HepG2 (cell line): ENCODE measurements at regions not wholly inside any gene's neighbourhood (a gene's known extent, or its start where the extent isn't known, plus 50 kb on each side); places are given as distances from the start of the nearest gene placed in this dataset.

Source experiments
- ATAC-seq: fragments of 200-7000 bp; cut with Tn5 transposase; 3 replicates; pipeline ENCODE4 v1.9.1; 2020; ENCODE audit warnings: mild to moderate bottlenecking, moderate library complexity
- BruUV-seq: library from RNA; stranded (reverse); fragments of 400-500 nt; replicated peaks from 2 replicates; lab custom pipeline; 2021; lab: Mats Ljungman, UMichigan
- CTCF ChIA-PET: fragments of 300-600 bp; formaldehyde crosslinking; extraction: SDS; loops from one replicate; lab custom pipeline; 2021; ENCODE audit warnings: low total read pairs, inconsistent platforms, low intra/inter-chr PET ratio; lab: Yijun Ruan, JAX
- POLR2A ChIA-PET: fragments of 350-600 bp; sonication (Branson Sonifier 250); formaldehyde crosslinking; loops from one replicate; lab custom pipeline; 2020; ENCODE audit warnings: antibody characterized with exemption, inconsistent platforms; lab: Yijun Ruan, JAX
- DNase-seq: peaks from one replicate; pipeline ENCODE4 v3.0.0-alpha.2; 2015; ENCODE audit warnings: low spot score
- FAIRE-seq: peaks from 3 replicates; lab custom pipeline; 2011; peaks lifted over from hg19 to GRCh38; lab: Jason Lieb, UNC
- H2AFZ ChIP-seq: one replicate; pipeline ENCODE4 v1.6.1; 2011; ENCODE audit warnings: low read length, inconsistent platforms
- H3K27ac ChIP-seq: fragments of 300-600 bp; 3 replicates; pipeline ENCODE4 v1.8.0; 2011; ENCODE audit warnings: mixed run types, mild to moderate bottlenecking, mixed read lengths, low read length, inconsistent platforms; ENCODE audit not compliant: insufficient read depth; ENCODE audit errors: extremely low read length
- H3K27me3 ChIP-seq, 2 experiments: fragments of 200-600 bp in 1 of 2; 2 replicates in 1 of 2; 3 replicates in 1 of 2; pipeline versions ENCODE4 v1.6.0 to v1.8.0; 2011; ENCODE audit warnings: low read length in 2 of 2, mild to moderate bottlenecking in 2 of 2, moderate library complexity in 2 of 2, inconsistent platforms in 1 of 2; ENCODE audit not compliant: insufficient read depth in 2 of 2, control insufficient read depth in 1 of 2
- H3K36me3 ChIP-seq, 2 experiments: fragments of 200-600 bp in 1 of 2; replicated peaks in 1 of 2; 2 replicates in 1 of 2; 3 replicates in 1 of 2; pipeline versions ENCODE4 v1.5.1 to v1.8.0; 2011; ENCODE audit warnings: low read length in 2 of 2, inconsistent platforms in 1 of 2; ENCODE audit not compliant: insufficient read depth in 2 of 2, control insufficient read depth in 1 of 2
- H3K4me1 ChIP-seq: 2 replicates; pipeline ENCODE4 v1.5.1; 2012; ENCODE audit warnings: low read length, inconsistent platforms; ENCODE audit not compliant: insufficient read depth
- H3K4me2 ChIP-seq: 2 replicates; pipeline ENCODE4 v1.6.0; 2011; ENCODE audit warnings: low read depth, low read length, inconsistent platforms
- H3K4me3 ChIP-seq, 3 experiments: fragments of 200-600 bp in 1 of 3; sonication (generic), shearing (Covaris generic) in 1 of 3; replicated peaks in 1 of 3; 2 replicates each; pipeline ENCODE4 v1.5.1; 2011 to 2016; ENCODE audit warnings: low read length in 3 of 3, inconsistent platforms in 2 of 3, low read depth in 2 of 3, mild to moderate bottlenecking in 2 of 3, control low read depth in 1 of 3, mixed read lengths in 1 of 3; ENCODE audit not compliant: insufficient read depth in 1 of 3
- H3K79me2 ChIP-seq: one replicate; pipeline ENCODE4 v1.6.1; 2011; ENCODE audit warnings: low read length, inconsistent platforms; ENCODE audit not compliant: insufficient read depth
- H3K9ac ChIP-seq: 2 replicates; pipeline ENCODE4 v1.6.0; 2011; ENCODE audit warnings: mild to moderate bottlenecking, low read depth, low read length, inconsistent platforms; ENCODE audit not compliant: insufficient read depth
- H3K9me3 ChIP-seq: 2 replicates; pipeline ENCODE4 v1.5.1; 2012; ENCODE audit warnings: mild to moderate bottlenecking, low read length
- H4K20me1 ChIP-seq: 2 replicates; pipeline ENCODE4 v1.6.0; 2011; ENCODE audit warnings: inconsistent platforms, mild to moderate bottlenecking, low read length, moderate library complexity; ENCODE audit not compliant: insufficient read depth
- MIXL1 ChIP-seq: IDR thresholded peaks from 2 replicates; pipeline ENCODE4 v1.6.1; 2016
- ONECUT2 ChIP-seq: sonication (generic); formaldehyde crosslinking; IDR thresholded peaks from 2 replicates; pipeline ENCODE4 v1.4.0; 2020; ENCODE audit warnings: missing genetic modification reagents
- PAX8 ChIP-seq: sonication (generic); formaldehyde crosslinking; IDR thresholded peaks from 2 replicates; pipeline ENCODE4 v1.8.0; 2022; ENCODE audit warnings: mild to moderate bottlenecking, missing genetic modification reagents, borderline replicate concordance
- RAD51 ChIP-seq: fragments of 450-650 bp; IDR thresholded peaks from 2 replicates; pipeline ENCODE4 v1.6.1; 2016; ENCODE audit warnings: borderline replicate concordance
- RARG ChIP-seq: sonication (generic); formaldehyde crosslinking; IDR thresholded peaks from 2 replicates; pipeline ENCODE4 v1.4.0; 2020; ENCODE audit warnings: low read depth, mild to moderate bottlenecking, missing genetic modification reagents
- ZBTB49 ChIP-seq: sonication (generic); formaldehyde crosslinking; IDR thresholded peaks from 2 replicates; pipeline ENCODE4 v1.4.0; 2020; ENCODE audit warnings: missing genetic modification reagents, borderline replicate concordance
- ZBTB8A ChIP-seq: sonication (generic); formaldehyde crosslinking; IDR thresholded peaks from 2 replicates; pipeline ENCODE4 v1.4.0; 2020; ENCODE audit warnings: mild to moderate bottlenecking, low read depth, missing genetic modification reagents, borderline replicate concordance
- ZNF3 ChIP-seq: IDR thresholded peaks from 2 replicates; pipeline ENCODE4 v1.7.0; 2017; ENCODE audit warnings: inconsistent platforms
- ZNF318 ChIP-seq: sonication (generic); formaldehyde crosslinking; IDR thresholded peaks from 2 replicates; pipeline ENCODE4 v1.4.0; 2020; ENCODE audit warnings: mild to moderate bottlenecking, missing genetic modification reagents
- ZNF83 ChIP-seq: sonication (generic); formaldehyde crosslinking; IDR thresholded peaks from 2 replicates; pipeline ENCODE4 v1.4.0; 2020; ENCODE audit warnings: missing genetic modification reagents, mild to moderate bottlenecking, borderline replicate concordance
- WGBS: methylation state at CpG from one replicate; pipeline ENCODE4 v1.1.6; 2017; ENCODE audit warnings: low lambda C conversion rate; 5-methylcytosine and 5-hydroxymethylcytosine counted together
- in situ Hi-C: cut with HindIII; loops from 2 replicates; pipeline ENCODE4 v1.10.0; 2017; ENCODE audit warnings: low pct_unique_long_range_greater_than_20kb; ENCODE audit not compliant: extremely low pct_ligation_motif_present
- intact Hi-C: fragments of 100-400 bp; cut with micrococcal nuclease; formaldehyde crosslinking; loops from one replicate; pipeline ENCODE4 v1.10.0; 2022; ENCODE audit not compliant: unreplicated experiment
- TF ChIP-seq, protein P1 (sequence below): sonication (generic); formaldehyde crosslinking; conservative IDR thresholded peaks from 2 replicates; pipeline ENCODE4 v1.8.1; 2023; ENCODE audit warnings: missing genetic modification reagents
- TF ChIP-seq, protein P2 (sequence below): sonication (generic); formaldehyde crosslinking; IDR thresholded peaks from 2 replicates; pipeline ENCODE4 v1.4.0; 2020; ENCODE audit warnings: mild to moderate bottlenecking, missing genetic modification reagents

- Histone ChIP-seq H3K4me2 (no peak overlapping the region), H3K9ac (no peak overlapping the region), H2AFZ (no peak overlapping the region), H3K79me2 (no peaks in the 10 kb centered on the region), H3K27me3 (no peaks in the 10 kb centered on the region; a peak in 1 of 5 replicates), H4K20me1 (no peaks in the 10 kb centered on the region), H3K4me3 (no peak overlapping the region), H3K36me3 (no peaks in the 10 kb centered on the region), H3K27ac (no peak overlapping the region), H3K9me3 (no peaks in the 10 kb centered on the region), H3K4me1 (peaks cover 7% of the 10 kb centered on the region; the same call in 1 of the 2 replicates)
- intact Hi-C loops (no loop called here), in situ Hi-C loops (no loop called here)
- BruUV-seq, result no TSS peak
- WGBS, result 43% methylated on average over 1 of the region's 8 CpGs
- ATAC-seq (peak; percentile 36; the same call in 1 of the 3 replicates), DNase-seq (no peak), FAIRE-seq (no peak)
- CTCF ChIA-PET, result no interaction called here
- POLR2A ChIA-PET, result no interaction called here
- no peak for TF ChIP-seq MIXL1 (CRISPR knock-in tag)
- TF ChIP-seq PAX8 (CRISPR knock-in tag), result no peak
- TF ChIP-seq, protein P1, sequence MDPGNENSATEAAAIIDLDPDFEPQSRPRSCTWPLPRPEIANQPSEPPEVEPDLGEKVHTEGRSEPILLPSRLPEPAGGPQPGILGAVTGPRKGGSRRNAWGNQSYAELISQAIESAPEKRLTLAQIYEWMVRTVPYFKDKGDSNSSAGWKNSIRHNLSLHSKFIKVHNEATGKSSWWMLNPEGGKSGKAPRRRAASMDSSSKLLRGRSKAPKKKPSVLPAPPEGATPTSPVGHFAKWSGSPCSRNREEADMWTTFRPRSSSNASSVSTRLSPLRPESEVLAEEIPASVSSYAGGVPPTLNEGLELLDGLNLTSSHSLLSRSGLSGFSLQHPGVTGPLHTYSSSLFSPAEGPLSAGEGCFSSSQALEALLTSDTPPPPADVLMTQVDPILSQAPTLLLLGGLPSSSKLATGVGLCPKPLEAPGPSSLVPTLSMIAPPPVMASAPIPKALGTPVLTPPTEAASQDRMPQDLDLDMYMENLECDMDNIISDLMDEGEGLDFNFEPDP, result no peak
- no peak for TF ChIP-seq ZBTB8A (CRISPR knock-in tag)
- TF ChIP-seq RAD51, result no peak
- no peak for TF ChIP-seq ZNF83 (CRISPR knock-in tag)
- TF ChIP-seq RARG, result no peak
- no peak for TF ChIP-seq ZBTB49 (CRISPR knock-in tag)
- TF ChIP-seq ZNF3 (CRISPR knock-in tag), result no peak
- TF ChIP-seq ZNF318 (CRISPR knock-in tag), result no peak
- TF ChIP-seq ONECUT2 (CRISPR knock-in tag), result no peak
- TF ChIP-seq, protein P2, sequence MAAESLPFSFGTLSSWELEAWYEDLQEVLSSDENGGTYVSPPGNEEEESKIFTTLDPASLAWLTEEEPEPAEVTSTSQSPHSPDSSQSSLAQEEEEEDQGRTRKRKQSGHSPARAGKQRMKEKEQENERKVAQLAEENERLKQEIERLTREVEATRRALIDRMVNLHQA (CRISPR knock-in tag), result no peak
These were observed 232.3 kb upstream of the NLRP1 start for GRCh38 chr17:5816491-5817070.
